Thyroid gland (tissue), 4 donors: ENCODE measurements at regions not wholly inside any gene's neighbourhood (a gene's known extent, or its start where the extent isn't known, plus 50 kb on each side); places are given as distances from the start of the nearest gene placed in this dataset.

Experiments used
- DNase-seq, 2 donors: peaks; one replicate each; pipeline ENCODE4 v3.0.0-alpha.2; 2019
- H3K27ac ChIP-seq, 3 donors: fragments of 200-600 bp; sonication (generic); 1 replicate in 2 of 3; 2 replicates in 1 of 3; pipeline ENCODE4 v1.5.1; 2016 to 2019; ENCODE audit warnings: mild to moderate bottlenecking in 1 of 3, moderate library complexity in 1 of 3
- H3K27me3 ChIP-seq: fragments of 200-600 bp; sonication (generic); one replicate; pipeline ENCODE4 v1.5.1; 2019
- H3K36me3 ChIP-seq, 2 donors: fragments of 200-600 bp; sonication (generic); one replicate each; pipeline ENCODE4 v1.5.1; 2016 to 2019
- H3K4me1 ChIP-seq, 2 donors: fragments of 200-600 bp; sonication (generic); one replicate each; pipeline ENCODE4 v1.5.1; 2017 to 2019
- H3K4me3 ChIP-seq, 3 donors: fragments of 200-600 bp; sonication (generic); replicated peaks in 1 of 3; 1 replicate in 2 of 3; 2 replicates in 1 of 3; pipeline ENCODE4 v1.5.1; 2016; ENCODE audit warnings: mild to moderate bottlenecking in 1 of 3
- H3K9me3 ChIP-seq: fragments of 200-600 bp; sonication (generic); one replicate; pipeline ENCODE4 v1.5.1; 2017
- POLR2A ChIP-seq, 2 donors: fragments of 450-650 bp; IDR thresholded peaks; one replicate each; pipeline ENCODE4 v1.6.1; 2017; ENCODE audit warnings: antibody characterized with exemption in 2 of 2, mild to moderate bottlenecking in 2 of 2, moderate library complexity in 1 of 2
- WGBS, 2 donors: methylation state at CpG; one replicate each; pipeline ENCODE4 v1.1.5; 2017; 5-methylcytosine and 5-hydroxymethylcytosine counted together
- intact Hi-C: fragments of 100-400 bp; cut with DNase I; formaldehyde crosslinking; loops from one replicate; pipeline ENCODE4 v1.15.1; 2023
- TF ChIP-seq, protein P1 (sequence below), 6 experiments: fragments of 200-600 bp in 3 of 6; fragments of 450-650 bp in 3 of 6; sonication (generic) in 3 of 6; IDR thresholded peaks; one replicate each; pipeline ENCODE4 v1.5.1; 2016 to 2019; ENCODE audit warnings: antibody characterized with exemption in 6 of 6, mild to moderate bottlenecking in 2 of 6, inconsistent platforms in 1 of 6, moderate library complexity in 1 of 6

DNA sequence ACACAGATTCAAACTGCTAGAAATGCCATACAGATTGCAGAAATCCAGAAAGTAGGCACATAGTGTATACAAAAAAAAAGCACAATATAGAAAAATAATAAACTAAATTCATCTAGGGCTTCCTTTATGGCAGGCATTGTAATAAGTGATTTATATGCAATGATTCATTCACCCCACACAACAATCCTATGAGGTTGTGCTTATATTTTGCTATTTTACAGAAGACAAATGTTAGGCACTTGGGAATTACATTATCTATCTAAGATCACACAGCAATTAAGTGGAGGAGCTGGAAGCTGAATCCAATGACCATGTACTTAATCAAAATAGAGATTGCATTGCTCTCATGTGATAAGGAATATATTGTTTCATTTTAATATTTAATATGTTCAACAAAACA is 225.7 kb upstream of the KCNK2 start:
- H3K27ac ChIP-seq: no peak overlapping the region
- no peaks in the 10 kb centered on the region for H3K36me3 ChIP-seq
- no peak overlapping the region for H3K4me3 ChIP-seq
- no peaks in the 10 kb centered on the region for H3K9me3 ChIP-seq
- H3K4me1 ChIP-seq: peaks cover 0 to 6% of the 10 kb centered on the region in 2 donors
- no peaks in the 10 kb centered on the region for H3K27me3 ChIP-seq
- TF ChIP-seq POLR2A (IDR thresholded peaks at IDR 0.05): no peak
- TF ChIP-seq, protein P1, sequence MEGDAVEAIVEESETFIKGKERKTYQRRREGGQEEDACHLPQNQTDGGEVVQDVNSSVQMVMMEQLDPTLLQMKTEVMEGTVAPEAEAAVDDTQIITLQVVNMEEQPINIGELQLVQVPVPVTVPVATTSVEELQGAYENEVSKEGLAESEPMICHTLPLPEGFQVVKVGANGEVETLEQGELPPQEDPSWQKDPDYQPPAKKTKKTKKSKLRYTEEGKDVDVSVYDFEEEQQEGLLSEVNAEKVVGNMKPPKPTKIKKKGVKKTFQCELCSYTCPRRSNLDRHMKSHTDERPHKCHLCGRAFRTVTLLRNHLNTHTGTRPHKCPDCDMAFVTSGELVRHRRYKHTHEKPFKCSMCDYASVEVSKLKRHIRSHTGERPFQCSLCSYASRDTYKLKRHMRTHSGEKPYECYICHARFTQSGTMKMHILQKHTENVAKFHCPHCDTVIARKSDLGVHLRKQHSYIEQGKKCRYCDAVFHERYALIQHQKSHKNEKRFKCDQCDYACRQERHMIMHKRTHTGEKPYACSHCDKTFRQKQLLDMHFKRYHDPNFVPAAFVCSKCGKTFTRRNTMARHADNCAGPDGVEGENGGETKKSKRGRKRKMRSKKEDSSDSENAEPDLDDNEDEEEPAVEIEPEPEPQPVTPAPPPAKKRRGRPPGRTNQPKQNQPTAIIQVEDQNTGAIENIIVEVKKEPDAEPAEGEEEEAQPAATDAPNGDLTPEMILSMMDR (IDR thresholded peaks at IDR 0.05): no peak
- intact Hi-C loops: no loop called here
- DNase-seq: no peak

GRCh38 chr1:214857716-214858115 is 224.8 kb upstream of the KCNK2 start:
- H3K27ac ChIP-seq: no peak overlapping the region
- H3K36me3 ChIP-seq: no peaks in the 10 kb centered on the region
- TF ChIP-seq, protein P1 (IDR thresholded peaks at IDR 0.05): no peak
- TF ChIP-seq POLR2A (IDR thresholded peaks at IDR 0.05): no peak
- WGBS, 2 donors: 65 to 75% methylated on average over 3 of the region's 3 CpGs
- no peaks in the 10 kb centered on the region for H3K27me3 ChIP-seq
- no peak overlapping the region for H3K4me3 ChIP-seq
- no peaks in the 10 kb centered on the region for H3K9me3 ChIP-seq
- peaks cover 0 to 6% of the 10 kb centered on the region in 2 donors for H3K4me1 ChIP-seq
- intact Hi-C loops: no loop called here
- DNase-seq: no peak

GRCh38 chr1:214859647-214860046 is 222.9 kb upstream of the KCNK2 start:
- H3K9me3 ChIP-seq: no peaks in the 10 kb centered on the region
- no peak for TF ChIP-seq POLR2A (IDR thresholded peaks at IDR 0.05)
- TF ChIP-seq, protein P1 (IDR thresholded peaks at IDR 0.05): no peak
- no peak overlapping the region for H3K4me3 ChIP-seq
- peaks cover 0 to 6% of the 10 kb centered on the region in 2 donors for H3K4me1 ChIP-seq
- WGBS, 2 donors: 43 to 45% methylated on average over 8 of the region's 8 CpGs
- peak; percentile 81 to 83 for DNase-seq
- H3K36me3 ChIP-seq: no peaks in the 10 kb centered on the region
- H3K27me3 ChIP-seq: no peaks in the 10 kb centered on the region
- peak overlapping the region; percentile 2 to 47 (median 38) for H3K27ac ChIP-seq
- intact Hi-C loops: no loop called here

- Histone ChIP-seq H3K4me1 (peaks cover 0 to 6% of the 10 kb centered on the region in 2 donors), H3K36me3 (no peaks in the 10 kb centered on the region), H3K27ac (no peak overlapping the region), H3K27me3 (no peaks in the 10 kb centered on the region), H3K4me3 (no peak overlapping the region), H3K9me3 (no peaks in the 10 kb centered on the region)
- no peak for TF ChIP-seq POLR2A (IDR thresholded peaks at IDR 0.05)
- 84 to 93% methylated on average over 2 of the region's 2 CpGs for WGBS, 2 donors
- intact Hi-C loops: no loop called here
- DNase-seq: no peak
These were observed 220.9 kb upstream of the KCNK2 start for GRCh38 chr1:214861615-214862014.

GRCh38 chr1:214862421-214862820 is 220.1 kb upstream of the KCNK2 start:
- H3K27ac ChIP-seq: no peak overlapping the region

More at GRCh38 chr1:214862421-214862820, 220.1 kb upstream of the KCNK2 start:
- Histone ChIP-seq H3K4me3 (no peak overlapping the region), H3K36me3 (no peaks in the 10 kb centered on the region), H3K27me3 (no peaks in the 10 kb centered on the region), H3K4me1 (peaks cover 0 to 6% of the 10 kb centered on the region in 2 donors), H3K9me3 (no peaks in the 10 kb centered on the region)
- no peak for DNase-seq
- no peak for TF ChIP-seq POLR2A (IDR thresholded peaks at IDR 0.05)
- TF ChIP-seq, protein P1 (IDR thresholded peaks at IDR 0.05): no peak
- WGBS, 2 donors: 79 to 82% methylated on average over 2 of the region's 2 CpGs
- intact Hi-C loops: no loop called here
